ENCODE measurements at regions not wholly inside any gene's neighbourhood (a gene's known extent, or its start where the extent isn't known, plus 50 kb on each side); places are given as distances from the start of the nearest gene placed in this dataset.

DNA sequence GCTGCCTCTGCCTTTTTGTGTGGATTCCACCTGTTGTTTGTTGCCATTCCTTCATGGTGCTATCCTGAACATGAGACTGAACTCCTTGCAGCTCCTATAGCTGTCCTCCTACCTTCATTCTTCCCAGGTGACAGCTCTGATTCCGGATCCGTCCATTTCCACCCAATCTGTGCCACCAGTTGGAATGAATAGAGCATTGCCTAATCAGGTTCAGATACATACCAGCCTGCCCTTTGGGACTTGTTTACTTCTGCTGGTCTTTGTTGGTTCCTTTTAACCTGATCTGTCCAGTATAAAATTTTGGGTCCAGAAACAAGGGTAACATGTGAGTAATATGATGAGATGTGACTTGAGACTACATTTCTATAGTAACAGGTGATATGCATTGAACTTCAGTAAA lies 136.3 kb upstream of the IGF1 start:
- H3K4me2 ChIP-seq (ENCODE audit: low read length): no peak overlapping the region
- TF ChIP-seq, protein P1, sequence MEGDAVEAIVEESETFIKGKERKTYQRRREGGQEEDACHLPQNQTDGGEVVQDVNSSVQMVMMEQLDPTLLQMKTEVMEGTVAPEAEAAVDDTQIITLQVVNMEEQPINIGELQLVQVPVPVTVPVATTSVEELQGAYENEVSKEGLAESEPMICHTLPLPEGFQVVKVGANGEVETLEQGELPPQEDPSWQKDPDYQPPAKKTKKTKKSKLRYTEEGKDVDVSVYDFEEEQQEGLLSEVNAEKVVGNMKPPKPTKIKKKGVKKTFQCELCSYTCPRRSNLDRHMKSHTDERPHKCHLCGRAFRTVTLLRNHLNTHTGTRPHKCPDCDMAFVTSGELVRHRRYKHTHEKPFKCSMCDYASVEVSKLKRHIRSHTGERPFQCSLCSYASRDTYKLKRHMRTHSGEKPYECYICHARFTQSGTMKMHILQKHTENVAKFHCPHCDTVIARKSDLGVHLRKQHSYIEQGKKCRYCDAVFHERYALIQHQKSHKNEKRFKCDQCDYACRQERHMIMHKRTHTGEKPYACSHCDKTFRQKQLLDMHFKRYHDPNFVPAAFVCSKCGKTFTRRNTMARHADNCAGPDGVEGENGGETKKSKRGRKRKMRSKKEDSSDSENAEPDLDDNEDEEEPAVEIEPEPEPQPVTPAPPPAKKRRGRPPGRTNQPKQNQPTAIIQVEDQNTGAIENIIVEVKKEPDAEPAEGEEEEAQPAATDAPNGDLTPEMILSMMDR (IDR thresholded peaks at IDR 0.05; ENCODE audit: low read length): no peak
- no peak for TF ChIP-seq EZH2 (IDR thresholded peaks at IDR 0.05; ENCODE audit: borderline replicate concordance, low read length)
- H3F3A ChIP-seq (ENCODE audit: insufficient read depth, low read length): no peaks in the 10 kb centered on the region
- no peak overlapping the region for H3K9ac ChIP-seq (ENCODE audit: low read length)
- H3K27me3 ChIP-seq (ENCODE audit: insufficient read depth, low read length): no peaks in the 10 kb centered on the region
- H2AFZ ChIP-seq (ENCODE audit: low read length): no peak overlapping the region
- no peaks in the 10 kb centered on the region for H4K20me1 ChIP-seq (ENCODE audit: insufficient read depth, low read length)
- no peak overlapping the region for H3K4me3 ChIP-seq (ENCODE audit: low read depth, low read length, poor library complexity, severe bottlenecking)
- no peaks in the 10 kb centered on the region for H3K4me1 ChIP-seq (ENCODE audit: insufficient read depth, low read length, severe bottlenecking)
- H3K27ac ChIP-seq (ENCODE audit: low read depth, low read length, poor library complexity, severe bottlenecking): no peak overlapping the region
- H3K9me3 ChIP-seq (ENCODE audit: low read length): no peaks in the 10 kb centered on the region
- H3K36me3 ChIP-seq (ENCODE audit: insufficient read depth, low read length): no peaks in the 10 kb centered on the region
- H3K79me2 ChIP-seq (ENCODE audit: insufficient read depth, low read length): no peaks in the 10 kb centered on the region
- H3K9me2 ChIP-seq (ENCODE audit: low read depth, low read length): no peaks in the 10 kb centered on the region

DNA sequence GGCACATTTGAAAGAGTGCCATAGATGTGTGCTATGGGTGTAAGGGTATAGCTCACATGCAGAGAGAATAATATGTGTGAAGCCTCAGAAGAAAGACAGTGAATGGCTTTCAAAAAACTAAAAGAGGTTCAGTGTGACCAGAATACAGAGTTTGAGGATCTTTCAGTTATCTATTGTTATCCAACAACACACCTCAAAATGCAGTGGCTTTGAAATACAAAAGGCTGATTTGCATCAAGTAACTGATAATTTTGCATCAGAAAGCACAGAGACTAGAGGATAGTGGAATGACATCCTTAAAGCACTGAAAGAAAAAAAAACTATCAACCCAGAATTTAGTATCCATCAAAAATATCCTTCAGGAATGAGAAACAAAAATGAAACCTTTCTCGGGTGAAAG lies 131.6 kb upstream of the IGF1 start:
- no peaks in the 10 kb centered on the region for H3K79me2 ChIP-seq (ENCODE audit: insufficient read depth, low read length)
- H3K4me1 ChIP-seq (ENCODE audit: insufficient read depth, low read length, severe bottlenecking): no peaks in the 10 kb centered on the region
- no peaks in the 10 kb centered on the region for H3F3A ChIP-seq (ENCODE audit: insufficient read depth, low read length)
- no peak overlapping the region for H3K9ac ChIP-seq (ENCODE audit: low read length)
- no peak overlapping the region for H3K27ac ChIP-seq (ENCODE audit: low read depth, low read length, poor library complexity, severe bottlenecking)
- no peaks in the 10 kb centered on the region for H3K9me3 ChIP-seq (ENCODE audit: low read length)
- H3K4me3 ChIP-seq (ENCODE audit: low read depth, low read length, poor library complexity, severe bottlenecking): no peak overlapping the region
- H3K27me3 ChIP-seq (ENCODE audit: insufficient read depth, low read length): no peaks in the 10 kb centered on the region
- H2AFZ ChIP-seq (ENCODE audit: low read length): no peak overlapping the region
- no peaks in the 10 kb centered on the region for H3K36me3 ChIP-seq (ENCODE audit: insufficient read depth, low read length)
- H3K9me2 ChIP-seq (ENCODE audit: low read depth, low read length): no peaks in the 10 kb centered on the region
- H4K20me1 ChIP-seq (ENCODE audit: insufficient read depth, low read length): no peaks in the 10 kb centered on the region
- TF ChIP-seq, protein P1 (IDR thresholded peaks at IDR 0.05; ENCODE audit: low read length): no peak
- no peak for TF ChIP-seq EZH2 (IDR thresholded peaks at IDR 0.05; ENCODE audit: borderline replicate concordance, low read length)
- H3K4me2 ChIP-seq (ENCODE audit: low read length): no peak overlapping the region

DNA sequence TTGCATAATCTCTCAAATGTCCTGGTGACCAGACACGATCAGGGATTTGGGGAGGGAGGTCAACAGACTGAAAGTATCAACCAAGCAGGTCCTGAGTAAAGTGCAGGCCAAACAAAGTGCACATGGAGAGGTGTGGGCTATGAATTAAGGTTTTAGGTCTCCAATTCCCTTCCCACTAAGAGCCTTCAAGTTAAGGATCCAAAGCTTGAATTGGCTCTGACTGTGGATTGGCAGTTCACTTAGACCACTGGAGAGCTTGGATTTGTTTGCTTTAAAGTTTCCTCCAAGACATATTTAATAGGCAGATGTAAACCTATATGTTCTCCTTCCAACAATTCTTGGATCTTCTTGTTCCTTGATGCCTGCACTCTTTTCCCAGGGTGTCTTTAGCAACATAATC lies 129.6 kb upstream of the IGF1 start:
- Histone ChIP-seq H3K27me3 (ENCODE audit: insufficient read depth, low read length) (no peaks in the 10 kb centered on the region), H3K9me3 (ENCODE audit: low read length) (no peaks in the 10 kb centered on the region), H3K79me2 (ENCODE audit: insufficient read depth, low read length) (no peaks in the 10 kb centered on the region), H3F3A (ENCODE audit: insufficient read depth, low read length) (no peaks in the 10 kb centered on the region), H3K4me2 (ENCODE audit: low read length) (no peak overlapping the region), H2AFZ (ENCODE audit: low read length) (no peak overlapping the region), H3K9me2 (ENCODE audit: low read depth, low read length) (no peaks in the 10 kb centered on the region), H3K36me3 (ENCODE audit: insufficient read depth, low read length) (no peaks in the 10 kb centered on the region), H4K20me1 (ENCODE audit: insufficient read depth, low read length) (no peaks in the 10 kb centered on the region), H3K4me1 (ENCODE audit: insufficient read depth, low read length, severe bottlenecking) (no peaks in the 10 kb centered on the region), H3K27ac (ENCODE audit: low read depth, low read length, poor library complexity, severe bottlenecking) (no peak overlapping the region), H3K4me3 (ENCODE audit: low read depth, low read length, poor library complexity, severe bottlenecking) (no peak overlapping the region), H3K9ac (ENCODE audit: low read length) (no peak overlapping the region)
- TF ChIP-seq, protein P1 (IDR thresholded peaks at IDR 0.05; ENCODE audit: low read length): no peak
- TF ChIP-seq EZH2 (IDR thresholded peaks at IDR 0.05; ENCODE audit: borderline replicate concordance, low read length): no peak
